GM18873 (cell line): ENCODE measurements at regions not wholly inside any gene's neighbourhood (a gene's known extent, or its start where the extent isn't known, plus 50 kb on each side); places are given as distances from the start of the nearest gene placed in this dataset.
"Not testable (repeated sequence)": the region's sequence is repeated elsewhere in the genome, so short reads cannot be mapped to it uniquely, and the experiment has no call there.

Experiments used
- ATAC-seq: cut with Tn5 transposase; IDR thresholded peaks from one replicate; pipeline ENCODE4 v1.9.1; 2021; ENCODE audit warnings: mild to moderate bottlenecking, moderate library complexity, moderate number of reproducible peaks; ENCODE audit not compliant: unreplicated experiment, low FRiP score

GRCh38 chr15:39248204-39248603 lies 332.7 kb upstream of the THBS1 start:
- ATAC-seq: no peak

- no peak for ATAC-seq
These were observed 330.9 kb upstream of the THBS1 start for GRCh38 chr15:39250001-39250400.

GRCh38 chr15:39250460-39251186 lies 330.3 kb upstream of the THBS1 start:
- ATAC-seq: no peak

- no peak for ATAC-seq
These were observed 329.3 kb upstream of the THBS1 start for GRCh38 chr15:39251413-39252133.

GRCh38 chr15:39252134-39252470 lies 328.8 kb upstream of the THBS1 start:
- no peak for ATAC-seq

GRCh38 chr15:39253552-39253951 lies 327.3 kb upstream of the THBS1 start:
- no peak for ATAC-seq

GRCh38 chr15:39254181-39254580 lies 326.7 kb upstream of the THBS1 start:
- no peak for ATAC-seq

- no peak for ATAC-seq
These were observed 325.1 kb upstream of the THBS1 start for GRCh38 chr15:39255760-39256159.

GRCh38 chr15:39260391-39260790 lies 320.5 kb upstream of the THBS1 start:
- no peak for ATAC-seq

- no peak for ATAC-seq
These were observed 320.1 kb upstream of the THBS1 start for GRCh38 chr15:39260791-39261190.

- not testable (repeated sequence) for ATAC-seq
These were observed 319.3 kb upstream of the THBS1 start for GRCh38 chr15:39261397-39262183.

- not testable (repeated sequence) for ATAC-seq
These were observed 317.7 kb upstream of the THBS1 start for GRCh38 chr15:39262995-39263772.

- no peak for ATAC-seq
These were observed 315.6 kb upstream of the THBS1 start for GRCh38 chr15:39265261-39265660.

- ATAC-seq: no peak
These were observed 314.0 kb upstream of the THBS1 start for GRCh38 chr15:39266890-39267289.

- ATAC-seq: no peak
These were observed 313.2 kb upstream of the THBS1 start for GRCh38 chr15:39267685-39268084.

- no peak for ATAC-seq
These were observed 311.5 kb upstream of the THBS1 start for GRCh38 chr15:39269352-39269751.

GRCh38 chr15:39269821-39270220 lies 311.1 kb upstream of the THBS1 start:
- no peak for ATAC-seq

- no peak for ATAC-seq
These were observed 310.5 kb upstream of the THBS1 start for GRCh38 chr15:39270221-39270855.

- ATAC-seq: no peak
These were observed 309.9 kb upstream of the THBS1 start for GRCh38 chr15:39270934-39271333.

GRCh38 chr15:39272901-39273300 lies 308.0 kb upstream of the THBS1 start:
- no peak for ATAC-seq
